ENCODE measurements at regions not wholly inside any gene's neighbourhood (a gene's known extent, or its start where the extent isn't known, plus 50 kb on each side); places are given as distances from the start of the nearest gene placed in this dataset.

DNA sequence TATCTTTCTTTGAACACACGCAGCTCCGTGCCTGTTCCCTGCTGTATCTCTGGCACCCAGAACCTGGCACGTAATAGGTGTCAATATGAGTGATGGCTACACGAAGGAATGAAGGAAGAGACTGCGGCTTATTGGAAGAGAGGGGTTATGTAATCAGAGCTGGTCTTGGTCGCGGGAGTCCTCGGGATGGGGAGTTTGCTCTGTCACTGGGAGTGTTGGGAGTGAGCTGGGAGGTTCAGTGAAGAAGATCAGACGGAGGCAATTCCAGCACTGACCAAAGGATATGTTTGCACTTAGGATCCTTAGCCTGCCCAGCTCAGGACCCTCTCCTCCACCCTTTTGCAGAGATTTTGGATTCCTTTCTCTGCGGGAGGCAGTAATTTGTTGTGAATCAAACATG is 709.1 kb downstream of the PTPRU start:
- no peak for TF ChIP-seq CTCF (IDR thresholded peaks at IDR 0.05; ENCODE audit: low read length, missing control alignments)
- H3K4me3 ChIP-seq (replicated peaks; ENCODE audit: low read depth, low read length) = no peak overlapping the region
- no peak for DNase-seq (ENCODE audit: low read depth)

GRCh38 chr1:29944253-29944905 is 708.1 kb downstream of the PTPRU start:
- H3K4me3 ChIP-seq (replicated peaks; ENCODE audit: low read depth, low read length) = no peak overlapping the region
- TF ChIP-seq CTCF (IDR thresholded peaks at IDR 0.05; ENCODE audit: low read length, missing control alignments) = no peak
- no peak for DNase-seq (ENCODE audit: low read depth)

- TF ChIP-seq CTCF (IDR thresholded peaks at IDR 0.05; ENCODE audit: low read length, missing control alignments) = no peak
- DNase-seq (ENCODE audit: low read depth) = no peak
- no peak overlapping the region for H3K4me3 ChIP-seq (replicated peaks; ENCODE audit: low read depth, low read length)
Observed at GRCh38 chr1:29943034-29943433, 706.7 kb downstream of the PTPRU start.

DNA sequence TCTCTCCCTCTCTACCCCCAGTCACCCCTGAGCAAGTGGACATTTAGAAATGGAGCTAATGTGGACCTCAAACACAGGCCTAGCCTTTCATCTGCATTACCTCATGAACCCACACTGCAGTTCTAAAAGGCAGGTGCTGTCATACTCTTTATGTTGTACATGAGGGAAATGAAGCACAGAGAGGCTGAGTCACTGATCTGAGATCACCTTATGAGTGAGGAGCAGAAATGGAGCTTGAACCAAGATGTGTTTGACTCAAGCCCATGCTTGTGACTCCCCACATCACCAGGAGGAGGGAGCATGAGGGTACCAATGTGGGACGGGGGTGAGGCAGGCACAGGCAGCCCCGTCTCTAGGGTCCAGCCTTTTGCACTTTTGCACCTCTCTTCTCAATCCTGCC is 702.8 kb downstream of the PTPRU start:
- DNase-seq (ENCODE audit: low read depth) = no peak
- no peak overlapping the region for H3K4me3 ChIP-seq (replicated peaks; ENCODE audit: low read depth, low read length)
- no peak for TF ChIP-seq CTCF (IDR thresholded peaks at IDR 0.05; ENCODE audit: low read length, missing control alignments)

DNA sequence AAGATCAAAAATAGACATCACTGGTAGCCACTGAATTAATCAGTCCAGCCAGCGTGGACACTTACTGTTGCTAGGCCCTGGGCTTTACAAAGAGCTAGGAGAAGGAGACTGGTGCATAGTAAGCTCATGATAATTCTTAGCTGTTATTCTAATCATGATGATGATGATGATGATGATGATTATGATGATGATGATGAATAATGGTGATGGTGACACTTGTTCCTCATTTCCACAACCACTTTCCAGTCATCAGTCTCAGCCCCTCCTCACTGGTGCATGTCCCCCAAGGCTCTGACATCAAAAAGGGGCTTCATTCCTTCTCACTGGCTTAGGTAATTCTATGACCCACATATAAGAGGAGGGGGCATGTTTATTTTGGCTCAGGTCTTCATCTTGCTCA is 701.0 kb downstream of the PTPRU start:
- no peak for DNase-seq (ENCODE audit: low read depth)
- no peak for TF ChIP-seq CTCF (IDR thresholded peaks at IDR 0.05; ENCODE audit: low read length, missing control alignments)
- H3K4me3 ChIP-seq (replicated peaks; ENCODE audit: low read depth, low read length) = no peak overlapping the region

DNA sequence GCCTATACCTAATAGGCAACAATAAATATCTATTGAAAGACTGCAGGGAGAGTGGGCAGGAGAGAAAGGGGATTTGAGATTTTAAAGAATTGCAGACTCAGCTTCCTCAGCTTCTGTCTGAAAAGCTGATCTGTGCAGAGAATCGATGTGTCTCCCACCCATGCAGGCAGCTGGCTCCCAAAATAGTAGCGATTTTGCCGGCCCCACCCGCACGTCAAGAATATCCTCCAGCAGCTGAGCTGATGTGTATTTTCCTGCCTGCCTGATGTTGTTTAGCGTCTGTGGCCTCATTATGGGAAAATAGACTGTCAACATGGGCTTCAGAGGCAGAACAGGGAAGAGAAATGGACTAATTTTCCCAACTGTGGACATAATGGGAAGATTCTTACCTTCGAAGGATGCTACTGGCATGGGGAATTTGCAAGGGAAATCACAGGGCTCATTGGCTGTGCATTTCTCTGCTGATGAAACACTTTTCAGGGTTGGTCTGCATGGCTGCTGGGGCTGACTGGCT is 699.8 kb downstream of the PTPRU start:
- no peak for TF ChIP-seq CTCF (IDR thresholded peaks at IDR 0.05; ENCODE audit: low read length, missing control alignments)
- no peak overlapping the region for H3K4me3 ChIP-seq (replicated peaks; ENCODE audit: low read depth, low read length)
- DNase-seq (ENCODE audit: low read depth) = no peak

GRCh38 chr1:29934255-29934772 is 698.0 kb downstream of the PTPRU start:
- TF ChIP-seq CTCF (IDR thresholded peaks at IDR 0.05; ENCODE audit: low read length, missing control alignments) = no peak
- no peak overlapping the region for H3K4me3 ChIP-seq (replicated peaks; ENCODE audit: low read depth, low read length)
- no peak for DNase-seq (ENCODE audit: low read depth)

Measured in fibroblast of pulmonary artery (primary cell).